Astrocyte (in vitro differentiated cells and primary cell): ENCODE measurements at regions not wholly inside any gene's neighbourhood (a gene's known extent, or its start where the extent isn't known, plus 50 kb on each side); places are given as distances from the start of the nearest gene placed in this dataset.

Experiments used
- EZH2 ChIP-seq: IDR thresholded peaks from 2 replicates; pipeline ENCODE4 v1.6.1; 2012; ENCODE audit warnings: mild to moderate bottlenecking, low read length, inconsistent platforms; ENCODE audit not compliant: insufficient read depth
- TF ChIP-seq, protein P1 (sequence below): IDR thresholded peaks from 2 replicates; pipeline ENCODE4 v1.5.1; 2011; ENCODE audit warnings: low read depth, mild to moderate bottlenecking, inconsistent platforms, low read length, moderate library complexity; ENCODE audit not compliant: insufficient read depth

DNA sequence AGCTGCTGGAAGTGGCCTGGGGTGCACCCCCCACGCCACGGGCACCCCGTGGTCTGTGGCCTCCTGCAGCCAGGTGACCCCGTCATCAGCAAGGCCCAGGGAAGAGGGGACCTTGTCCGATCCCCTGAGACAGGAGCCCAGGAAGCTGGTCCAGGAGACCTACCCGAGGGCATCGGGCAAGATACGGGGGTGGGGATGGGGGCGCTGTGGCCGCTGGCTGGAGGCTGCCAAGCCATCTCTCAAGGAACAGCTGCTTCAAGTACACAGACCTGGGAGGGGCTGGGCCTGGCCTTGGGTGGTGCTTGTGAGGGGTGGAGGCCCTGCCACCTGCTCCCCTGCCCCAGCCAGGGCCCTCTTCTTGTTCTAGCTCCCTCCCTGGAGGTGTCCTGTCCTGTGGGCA lies 1272.1 kb downstream of the BRD1 start:
- TF ChIP-seq, protein P1, sequence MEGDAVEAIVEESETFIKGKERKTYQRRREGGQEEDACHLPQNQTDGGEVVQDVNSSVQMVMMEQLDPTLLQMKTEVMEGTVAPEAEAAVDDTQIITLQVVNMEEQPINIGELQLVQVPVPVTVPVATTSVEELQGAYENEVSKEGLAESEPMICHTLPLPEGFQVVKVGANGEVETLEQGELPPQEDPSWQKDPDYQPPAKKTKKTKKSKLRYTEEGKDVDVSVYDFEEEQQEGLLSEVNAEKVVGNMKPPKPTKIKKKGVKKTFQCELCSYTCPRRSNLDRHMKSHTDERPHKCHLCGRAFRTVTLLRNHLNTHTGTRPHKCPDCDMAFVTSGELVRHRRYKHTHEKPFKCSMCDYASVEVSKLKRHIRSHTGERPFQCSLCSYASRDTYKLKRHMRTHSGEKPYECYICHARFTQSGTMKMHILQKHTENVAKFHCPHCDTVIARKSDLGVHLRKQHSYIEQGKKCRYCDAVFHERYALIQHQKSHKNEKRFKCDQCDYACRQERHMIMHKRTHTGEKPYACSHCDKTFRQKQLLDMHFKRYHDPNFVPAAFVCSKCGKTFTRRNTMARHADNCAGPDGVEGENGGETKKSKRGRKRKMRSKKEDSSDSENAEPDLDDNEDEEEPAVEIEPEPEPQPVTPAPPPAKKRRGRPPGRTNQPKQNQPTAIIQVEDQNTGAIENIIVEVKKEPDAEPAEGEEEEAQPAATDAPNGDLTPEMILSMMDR: no peak
- TF ChIP-seq EZH2: no peak
